ENCODE measurements at regions not wholly inside any gene's neighbourhood (a gene's known extent, or its start where the extent isn't known, plus 50 kb on each side); places are given as distances from the start of the nearest gene placed in this dataset.
"Not testable (repeated sequence)": the region's sequence is repeated elsewhere in the genome, so short reads cannot be mapped to it uniquely, and the experiment has no call there.

DNA sequence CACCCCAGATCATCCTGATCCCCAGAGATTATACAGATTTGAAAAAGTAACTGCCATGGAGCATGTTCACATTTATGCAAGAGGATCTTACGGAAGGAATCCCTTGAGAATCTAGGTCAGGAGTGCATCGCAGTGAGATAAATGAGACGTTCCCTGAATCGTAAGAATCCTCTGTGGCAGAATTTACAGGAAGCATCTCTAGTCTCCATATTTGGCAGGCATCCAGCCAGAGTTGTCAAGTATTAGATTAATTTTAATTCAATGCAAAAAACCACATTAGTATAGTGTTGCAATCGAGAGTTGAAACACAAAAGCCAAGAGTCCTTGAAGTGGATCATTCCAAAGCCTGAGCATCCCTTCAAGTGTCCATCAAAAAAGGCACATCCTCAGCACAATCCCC lies 100.8 kb downstream of the RRAGC start:
- DNase-seq (ENCODE audit: low read depth in 4 of 4, low spot score in 1 of 4) = no peak

DNA sequence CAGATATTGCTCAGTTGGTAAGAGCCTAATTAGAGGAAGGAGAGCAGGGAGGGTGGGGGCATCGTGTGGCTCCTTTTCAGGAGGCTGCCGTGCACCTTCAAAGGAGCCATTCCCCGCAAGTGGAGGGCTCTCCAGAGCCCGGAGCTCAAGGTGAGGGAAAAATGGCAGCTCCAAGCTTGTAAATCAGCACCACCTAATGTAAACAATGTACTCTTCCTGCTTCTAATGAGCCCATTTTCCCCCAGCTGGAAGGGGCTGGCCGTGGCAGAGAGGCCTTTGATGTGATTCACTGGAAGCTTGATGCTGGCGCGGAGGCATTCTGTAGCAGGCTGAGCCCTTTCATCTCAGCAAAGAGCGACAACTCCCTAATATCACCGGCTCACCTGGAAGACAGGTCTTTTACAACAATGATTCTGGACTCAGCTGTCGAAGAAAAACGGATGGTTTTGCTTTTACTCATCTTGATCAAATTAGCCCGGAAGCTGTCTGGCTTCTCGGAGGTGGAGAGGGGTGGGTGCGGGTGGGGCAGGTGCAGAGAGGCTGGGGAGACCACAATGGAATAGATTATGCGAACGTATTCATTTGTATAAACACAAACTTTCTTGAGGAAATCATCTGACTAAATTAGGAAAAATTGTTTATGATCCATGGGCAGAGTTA lies 112.5 kb downstream of the RRAGC start:
- no peak for DNase-seq (ENCODE audit: low read depth in 4 of 4, low spot score in 1 of 4)

- DNase-seq (ENCODE audit: low read depth in 4 of 4, low spot score in 1 of 4) = no peak
Measured at GRCh38 chr1:38746402-38746935, 113.1 kb downstream of the RRAGC start.

GRCh38 chr1:38745476-38746401 lies 113.8 kb downstream of the RRAGC start:
- DNase-seq (ENCODE audit: low read depth in 4 of 4, low spot score in 1 of 4) = no peak

- no peak for DNase-seq (ENCODE audit: low read depth in 4 of 4, low spot score in 1 of 4)
Measured at GRCh38 chr1:38744452-38745350, 114.9 kb downstream of the RRAGC start.

DNA sequence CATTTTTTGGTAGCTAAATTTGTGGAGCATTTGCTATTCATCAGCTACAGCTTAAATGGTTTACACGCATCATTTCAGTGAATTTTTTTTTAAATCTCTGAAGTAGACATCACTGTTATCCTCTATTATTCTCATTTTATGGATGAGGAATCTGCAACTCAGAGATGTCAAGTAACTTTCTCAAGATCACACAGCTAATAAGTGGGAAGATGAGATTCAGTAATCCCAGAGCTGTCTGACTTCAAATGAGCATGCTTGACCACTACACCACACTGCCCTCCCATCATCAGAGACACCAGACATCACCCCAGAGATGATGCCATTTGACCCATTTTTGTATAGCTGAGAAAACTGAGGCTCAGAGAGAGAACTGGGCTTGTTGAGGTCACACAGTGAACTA lies 116.4 kb downstream of the RRAGC start:
- DNase-seq (ENCODE audit: low read depth in 4 of 4, low spot score in 1 of 4) = no peak

DNA sequence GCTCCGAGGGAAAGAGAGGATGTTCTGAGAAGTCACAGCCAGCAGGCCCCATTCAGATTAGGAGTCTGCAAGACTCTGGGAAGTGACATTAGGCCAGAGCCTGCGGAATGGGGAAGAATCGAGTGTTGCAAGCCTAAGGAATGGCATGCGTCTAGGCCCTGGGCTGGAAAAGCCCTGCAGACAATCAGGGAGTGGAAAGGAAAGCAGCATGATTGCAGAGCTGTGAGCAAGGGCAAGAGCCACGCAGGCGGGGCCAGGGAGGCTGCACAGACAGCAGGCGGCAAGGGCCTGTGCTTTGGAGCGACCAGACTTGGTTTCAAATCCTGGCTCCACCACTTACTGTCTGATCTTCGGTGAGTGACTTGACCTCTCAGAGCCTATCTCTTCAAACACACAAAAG lies 118.2 kb downstream of the RRAGC start:
- DNase-seq (ENCODE audit: low read depth in 4 of 4, low spot score in 1 of 4) = no peak

- DNase-seq (ENCODE audit: low read depth in 4 of 4, low spot score in 1 of 4) = no peak
Measured at GRCh38 chr1:38740487-38740886, 119.1 kb downstream of the RRAGC start.

GRCh38 chr1:38738207-38738606 lies 121.4 kb downstream of the RRAGC start:
- DNase-seq (ENCODE audit: low read depth in 4 of 4, low spot score in 1 of 4) = no peak

DNA sequence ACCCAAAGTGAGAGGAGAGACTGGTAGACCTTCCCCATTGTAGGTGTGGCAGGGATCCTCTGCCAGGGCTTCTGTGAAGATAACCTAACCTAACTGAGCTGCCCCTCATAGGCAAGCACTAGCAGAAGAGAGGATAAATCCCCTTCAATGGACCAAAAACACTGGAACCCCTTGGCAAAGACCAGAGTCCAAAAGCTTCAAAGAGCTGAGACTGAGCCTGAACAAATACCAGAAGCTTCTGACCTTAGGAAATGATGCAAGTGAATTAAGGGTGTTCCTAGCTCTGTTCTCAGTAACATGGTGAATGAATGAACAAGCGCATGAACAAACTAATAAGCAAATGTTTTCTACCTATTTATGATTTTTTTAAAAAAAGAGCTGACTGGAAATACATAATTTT lies 123.2 kb downstream of the RRAGC start:
- no peak for DNase-seq (ENCODE audit: low read depth in 4 of 4, low spot score in 1 of 4)

GRCh38 chr1:38735651-38736161 lies 123.9 kb downstream of the RRAGC start:
- no peak for DNase-seq (ENCODE audit: low read depth in 4 of 4, low spot score in 1 of 4)

DNA sequence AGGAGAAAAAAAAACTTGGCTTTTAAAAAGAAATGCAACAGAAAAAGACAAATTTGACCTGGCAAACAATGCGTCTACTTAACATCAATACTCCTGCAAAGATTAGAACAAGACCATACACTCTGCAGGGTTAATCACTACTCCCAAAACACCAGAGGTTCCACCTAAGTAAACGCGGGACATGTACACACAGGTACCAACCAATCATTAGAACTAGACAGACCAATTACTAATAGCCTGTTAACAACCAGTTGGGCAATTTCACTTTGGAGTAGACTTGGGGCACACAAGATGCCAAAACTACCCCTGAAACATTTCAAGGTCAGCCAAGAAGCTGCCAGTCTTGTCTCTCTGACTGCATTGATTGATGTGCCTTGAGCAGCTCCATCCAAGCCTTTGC lies 125.8 kb downstream of the RRAGC start:
- DNase-seq (ENCODE audit: low read depth in 4 of 4, low spot score in 1 of 4) = no peak

DNA sequence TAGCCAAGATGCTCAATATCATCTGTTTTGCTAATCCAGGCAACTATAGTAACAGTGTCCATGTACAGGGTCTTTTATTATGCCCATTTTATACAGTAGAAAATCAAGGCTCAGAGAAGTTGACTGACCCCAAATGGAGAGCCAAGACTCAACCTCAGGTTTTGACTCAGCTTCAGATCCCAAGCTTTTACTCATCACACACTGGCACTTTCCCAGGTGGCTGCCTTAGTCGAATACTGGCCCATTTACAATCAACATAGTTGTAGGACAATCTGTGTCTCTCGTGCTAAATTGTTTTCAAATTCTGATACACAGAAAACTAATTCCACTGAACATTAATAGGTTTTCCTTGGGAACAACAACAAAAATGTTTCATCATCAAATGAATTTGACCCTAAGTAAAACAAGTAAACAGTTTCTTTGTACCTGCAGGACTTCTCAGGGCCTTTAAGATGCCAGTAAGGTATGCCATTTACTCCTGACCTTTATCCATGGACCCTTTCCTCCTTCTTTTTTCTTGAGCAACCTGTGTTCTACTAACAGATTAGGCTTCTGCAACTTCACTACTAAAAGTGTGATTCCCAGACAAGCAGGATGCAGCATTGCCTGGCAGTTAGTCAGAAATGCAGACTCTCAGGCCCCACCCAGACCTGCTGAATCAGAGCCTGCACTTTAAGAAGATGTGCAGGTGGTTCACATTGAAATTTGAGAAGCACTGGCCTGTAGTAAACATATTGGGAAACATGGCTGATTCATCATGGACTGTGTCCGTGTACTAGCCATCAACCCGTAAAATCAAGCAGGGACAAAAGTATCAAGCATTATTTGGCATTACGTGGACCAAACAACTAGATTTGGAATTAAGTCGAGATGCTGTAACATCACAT lies 128.8 kb downstream of the RRAGC start:
- DNase-seq (ENCODE audit: low read depth in 4 of 4, low spot score in 1 of 4) = no peak

DNA sequence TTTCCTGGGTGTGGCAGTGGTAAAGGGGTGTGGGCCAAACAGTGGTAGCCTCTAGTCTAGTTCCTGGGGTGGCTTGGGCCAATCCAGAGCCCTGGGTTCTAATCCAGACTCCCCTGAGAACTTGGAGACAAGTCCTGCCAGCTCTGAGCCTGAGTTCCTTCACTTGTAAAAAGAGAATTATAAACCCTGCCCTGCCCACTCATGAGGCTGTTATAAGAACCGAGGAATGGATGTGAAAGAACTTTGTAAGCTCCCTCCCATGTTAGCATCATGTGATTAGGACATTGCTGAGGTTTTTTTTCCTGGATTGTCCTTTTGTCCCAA lies 131.0 kb downstream of the RRAGC start:
- no peak for DNase-seq (ENCODE audit: low read depth in 4 of 4, low spot score in 1 of 4)

GRCh38 chr1:38727684-38728584 lies 131.6 kb downstream of the RRAGC start:
- no peak for DNase-seq (ENCODE audit: low read depth in 4 of 4, low spot score in 1 of 4)

DNA sequence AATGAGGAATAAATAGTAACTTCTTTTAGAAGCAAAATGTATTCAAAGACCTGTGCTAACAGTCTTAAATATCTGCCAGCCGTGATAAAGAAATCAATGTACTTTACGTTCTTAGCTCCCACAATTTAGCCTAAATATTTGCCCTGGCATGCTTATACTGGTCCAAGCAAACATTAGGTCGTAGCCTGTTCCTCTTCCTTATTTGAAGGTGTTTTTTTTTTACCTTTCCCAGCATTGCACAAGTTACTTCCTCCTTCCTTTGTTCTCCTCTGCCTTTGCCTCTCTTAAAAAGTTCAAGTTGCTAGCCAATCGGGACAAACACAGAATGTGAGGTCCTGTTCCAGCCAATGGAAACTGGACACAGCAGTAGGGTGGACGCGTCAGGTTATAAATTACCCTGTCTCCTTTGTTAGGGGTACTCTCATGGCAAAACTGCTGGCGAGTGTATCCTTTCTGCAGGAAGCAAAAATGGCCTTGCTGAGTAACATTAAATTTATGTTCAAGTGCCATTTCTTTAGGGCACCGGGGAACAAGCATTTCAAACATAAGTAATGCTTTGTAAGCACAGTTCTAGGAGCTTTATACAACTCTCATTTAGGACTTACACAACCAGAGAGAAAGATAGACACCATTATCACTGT lies 134.1 kb downstream of the RRAGC start:
- not testable (repeated sequence) for DNase-seq (ENCODE audit: low read depth in 4 of 4, low spot score in 1 of 4)

DNA sequence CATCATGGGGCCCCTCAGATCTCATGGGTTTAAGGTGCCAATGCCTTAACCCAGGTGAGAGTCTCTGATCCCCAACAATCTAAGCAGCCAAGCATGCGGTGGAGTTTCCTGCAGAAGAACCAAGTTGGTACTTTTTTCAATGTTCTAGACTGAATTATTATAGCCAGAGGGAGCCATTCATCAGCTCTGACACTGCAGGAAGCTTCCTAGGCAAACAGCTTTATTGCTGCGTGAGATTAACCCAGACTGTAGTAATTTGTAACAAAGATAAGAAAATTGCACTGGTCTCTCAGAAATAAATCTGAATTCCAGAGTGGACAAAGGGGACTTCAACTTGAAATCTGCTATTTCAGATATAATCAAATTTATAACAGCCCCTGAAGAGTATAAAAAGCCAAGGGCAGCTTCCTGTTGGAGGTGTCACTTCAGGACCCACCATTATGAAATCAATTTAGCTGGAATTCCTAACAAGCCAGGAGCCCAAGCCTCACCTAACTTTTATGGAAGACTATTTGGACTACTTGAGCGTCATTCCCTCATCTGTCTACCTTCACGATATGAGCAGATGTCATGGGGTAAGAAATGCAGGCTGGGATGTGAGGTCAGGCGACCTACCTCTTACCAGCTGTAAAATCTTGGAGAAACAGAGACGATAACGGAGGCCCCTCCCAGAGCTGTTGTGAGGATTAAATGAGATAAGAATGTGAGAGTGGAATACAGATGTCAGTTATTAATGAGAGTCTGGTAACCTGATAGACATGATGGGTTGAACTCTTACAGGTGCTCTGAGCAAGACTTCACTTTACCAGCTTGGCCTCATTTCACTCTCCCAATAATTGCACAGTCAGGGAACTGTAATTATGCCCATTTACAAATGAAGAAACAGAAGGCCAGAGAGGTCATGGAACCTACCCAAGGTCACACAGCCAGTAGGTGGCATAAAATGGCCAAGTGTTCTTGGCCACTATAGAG lies 135.1 kb downstream of the RRAGC start:
- no peak for DNase-seq (ENCODE audit: low read depth in 4 of 4, low spot score in 1 of 4)

- no peak for DNase-seq (ENCODE audit: low read depth in 4 of 4, low spot score in 1 of 4)
Measured at GRCh38 chr1:38721816-38722215, 137.8 kb downstream of the RRAGC start.

Data from stimulated activated CD4-positive, alpha-beta T cell treated with anti-CD3 and anti-CD28 coated beads, Interleukin-1b, Interleukin-23, amount 100 ng/mL, for 24 hours (primary cell).